ENCODE measurements at regions not wholly inside any gene's neighbourhood (a gene's known extent, or its start where the extent isn't known, plus 50 kb on each side); places are given as distances from the start of the nearest gene placed in this dataset.

GRCh38 chr18:44036501-44036900 is 644.2 kb upstream of the SETBP1 start:
- Histone ChIP-seq H3K27ac (ENCODE audit: low read depth, low read length) (no peak overlapping the region), H3K4me1 (ENCODE audit: control insufficient read depth in 5 of 5, insufficient read depth in 5 of 5, low read length in 5 of 5) (peaks cover 0 to 7% (median 4%) of the 10 kb centered on the region in 5 donors), H3K27me3 (ENCODE audit: control insufficient read depth in 5 of 5, insufficient read depth in 4 of 5, low read length in 5 of 5) (no peaks in the 10 kb centered on the region), H3K36me3 (ENCODE audit: control insufficient read depth in 5 of 5, insufficient read depth in 5 of 5, low read length in 5 of 5) (no peaks in the 10 kb centered on the region), H3K4me3 (ENCODE audit: low read depth in 1 of 5, low read length in 5 of 5) (no peak overlapping the region), H3K9me3 (ENCODE audit: control insufficient read depth in 5 of 5, low read length in 5 of 5) (no peaks in the 10 kb centered on the region), H3K9ac (ENCODE audit: low read length in 5 of 5) (no peak overlapping the region)

- H3K9me3 ChIP-seq (ENCODE audit: control insufficient read depth in 5 of 5, low read length in 5 of 5), result no peaks in the 10 kb centered on the region
- no peaks in the 10 kb centered on the region for H3K27me3 ChIP-seq (ENCODE audit: control insufficient read depth in 5 of 5, insufficient read depth in 4 of 5, low read length in 5 of 5)
- H3K4me1 ChIP-seq (ENCODE audit: control insufficient read depth in 5 of 5, insufficient read depth in 5 of 5, low read length in 5 of 5), result peaks cover 0 to 7% (median 4%) of the 10 kb centered on the region in 5 donors
- no peak overlapping the region for H3K9ac ChIP-seq (ENCODE audit: low read length in 5 of 5)
- no peak overlapping the region for H3K27ac ChIP-seq (ENCODE audit: low read depth, low read length)
- no peaks in the 10 kb centered on the region for H3K36me3 ChIP-seq (ENCODE audit: control insufficient read depth in 5 of 5, insufficient read depth in 5 of 5, low read length in 5 of 5)
- H3K4me3 ChIP-seq (ENCODE audit: low read depth in 1 of 5, low read length in 5 of 5), result no peak overlapping the region
These were observed 641.5 kb upstream of the SETBP1 start for GRCh38 chr18:44039216-44039615.

GRCh38 chr18:44039826-44040225 is 640.9 kb upstream of the SETBP1 start:
- Histone ChIP-seq H3K4me3 (ENCODE audit: low read depth in 1 of 5, low read length in 5 of 5) (no peak overlapping the region), H3K9ac (ENCODE audit: low read length in 5 of 5) (no peak overlapping the region), H3K27ac (ENCODE audit: low read depth, low read length) (no peak overlapping the region), H3K36me3 (ENCODE audit: control insufficient read depth in 5 of 5, insufficient read depth in 5 of 5, low read length in 5 of 5) (no peaks in the 10 kb centered on the region), H3K27me3 (ENCODE audit: control insufficient read depth in 5 of 5, insufficient read depth in 4 of 5, low read length in 5 of 5) (no peaks in the 10 kb centered on the region), H3K4me1 (ENCODE audit: control insufficient read depth in 5 of 5, insufficient read depth in 5 of 5, low read length in 5 of 5) (peaks cover 0 to 7% (median 4%) of the 10 kb centered on the region in 5 donors), H3K9me3 (ENCODE audit: control insufficient read depth in 5 of 5, low read length in 5 of 5) (no peaks in the 10 kb centered on the region)

- Histone ChIP-seq H3K4me1 (ENCODE audit: control insufficient read depth in 5 of 5, insufficient read depth in 5 of 5, low read length in 5 of 5) (no peaks in the 10 kb centered on the region), H3K9ac (ENCODE audit: low read length in 5 of 5) (no peak overlapping the region), H3K9me3 (ENCODE audit: control insufficient read depth in 5 of 5, low read length in 5 of 5) (no peaks in the 10 kb centered on the region), H3K27me3 (ENCODE audit: control insufficient read depth in 5 of 5, insufficient read depth in 4 of 5, low read length in 5 of 5) (no peaks in the 10 kb centered on the region), H3K36me3 (ENCODE audit: control insufficient read depth in 5 of 5, insufficient read depth in 5 of 5, low read length in 5 of 5) (no peaks in the 10 kb centered on the region), H3K4me3 (ENCODE audit: low read depth in 1 of 5, low read length in 5 of 5) (no peak overlapping the region), H3K27ac (ENCODE audit: low read depth, low read length) (no peak overlapping the region)
These were observed 639.1 kb upstream of the SETBP1 start for GRCh38 chr18:44041553-44041952.

DNA sequence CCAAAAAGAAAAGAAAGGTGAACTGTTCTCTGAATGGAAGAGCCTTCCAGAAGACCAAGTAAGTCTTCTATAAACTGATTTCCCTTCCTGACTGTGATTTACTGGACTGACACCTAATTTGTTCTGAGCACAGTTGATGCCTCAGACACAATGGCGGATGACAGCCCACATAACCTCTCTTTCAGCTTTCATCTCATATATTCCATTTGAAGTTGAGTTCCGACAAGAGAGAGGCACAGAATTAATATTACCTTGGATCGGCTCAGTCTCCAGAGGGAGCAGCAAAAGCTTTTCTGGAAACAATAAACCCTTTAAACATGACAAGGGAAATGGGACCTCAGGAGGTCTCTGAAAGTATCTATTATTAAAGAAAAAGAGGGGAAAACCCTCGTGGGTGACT is 638.7 kb upstream of the SETBP1 start:
- H3K4me1 ChIP-seq (ENCODE audit: control insufficient read depth in 5 of 5, insufficient read depth in 5 of 5, low read length in 5 of 5), result no peaks in the 10 kb centered on the region
- no peaks in the 10 kb centered on the region for H3K27me3 ChIP-seq (ENCODE audit: control insufficient read depth in 5 of 5, insufficient read depth in 4 of 5, low read length in 5 of 5)
- no peaks in the 10 kb centered on the region for H3K36me3 ChIP-seq (ENCODE audit: control insufficient read depth in 5 of 5, insufficient read depth in 5 of 5, low read length in 5 of 5)
- no peaks in the 10 kb centered on the region for H3K9me3 ChIP-seq (ENCODE audit: control insufficient read depth in 5 of 5, low read length in 5 of 5)
- no peak overlapping the region for H3K4me3 ChIP-seq (ENCODE audit: low read depth in 1 of 5, low read length in 5 of 5)
- no peak overlapping the region for H3K9ac ChIP-seq (ENCODE audit: low read length in 5 of 5)
- H3K27ac ChIP-seq (ENCODE audit: low read depth, low read length), result no peak overlapping the region

DNA sequence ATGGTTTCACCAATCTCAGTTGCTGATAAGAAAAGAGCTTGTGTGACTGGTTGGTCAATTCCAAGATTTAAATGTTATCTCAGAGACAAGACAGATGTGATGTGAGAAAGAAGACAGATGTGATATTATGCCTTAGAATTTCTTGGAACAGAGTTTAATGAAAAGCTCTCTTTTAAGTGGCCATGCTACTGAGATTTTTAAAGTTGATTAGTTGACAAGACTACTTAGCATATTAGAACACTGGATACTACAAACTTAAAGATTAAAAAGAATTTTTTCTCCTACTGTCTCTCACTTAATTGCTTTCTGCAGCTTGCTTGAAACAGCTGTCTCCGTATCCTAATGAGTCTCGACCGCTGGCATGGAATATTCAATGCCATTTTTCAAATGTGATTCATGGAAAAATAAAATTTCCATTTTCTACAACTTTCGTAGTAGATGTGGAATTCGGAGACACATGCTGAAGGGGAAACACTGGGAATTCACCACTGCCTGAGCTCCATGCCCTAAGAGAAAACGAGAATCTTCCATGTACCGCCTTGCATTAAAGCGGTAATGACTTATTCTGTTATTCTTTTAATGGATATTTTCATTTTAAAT is 634.2 kb upstream of the SETBP1 start:
- no peak overlapping the region for H3K4me3 ChIP-seq (ENCODE audit: low read depth in 1 of 5, low read length in 5 of 5)
- H3K27ac ChIP-seq (ENCODE audit: low read depth, low read length), result no peak overlapping the region
- no peaks in the 10 kb centered on the region for H3K27me3 ChIP-seq (ENCODE audit: control insufficient read depth in 5 of 5, insufficient read depth in 4 of 5, low read length in 5 of 5)
- no peaks in the 10 kb centered on the region for H3K4me1 ChIP-seq (ENCODE audit: control insufficient read depth in 5 of 5, insufficient read depth in 5 of 5, low read length in 5 of 5)
- H3K9ac ChIP-seq (ENCODE audit: low read length in 5 of 5), result no peak overlapping the region
- no peaks in the 10 kb centered on the region for H3K9me3 ChIP-seq (ENCODE audit: control insufficient read depth in 5 of 5, low read length in 5 of 5)
- no peaks in the 10 kb centered on the region for H3K36me3 ChIP-seq (ENCODE audit: control insufficient read depth in 5 of 5, insufficient read depth in 5 of 5, low read length in 5 of 5)

DNA sequence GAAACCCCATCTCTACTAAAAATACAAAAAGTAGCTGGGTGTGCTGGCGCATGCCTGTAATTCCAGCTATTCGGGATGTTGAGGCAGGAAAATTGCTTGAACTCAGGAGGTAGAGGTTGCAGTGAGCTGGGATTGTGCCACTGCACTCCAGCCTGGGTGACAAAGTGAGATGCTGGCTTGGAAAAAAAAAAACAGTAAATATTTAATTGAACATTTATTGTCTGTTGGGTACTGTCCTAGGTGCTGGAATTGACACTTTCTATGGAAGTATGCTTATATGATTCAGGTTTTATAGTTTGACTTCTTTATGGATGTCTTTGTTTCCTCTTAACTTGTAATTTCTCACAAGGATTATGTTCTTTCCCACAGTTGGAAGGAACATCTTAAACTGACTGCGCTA is 633.1 kb upstream of the SETBP1 start:
- Histone ChIP-seq H3K27me3 (ENCODE audit: control insufficient read depth in 5 of 5, insufficient read depth in 4 of 5, low read length in 5 of 5) (no peaks in the 10 kb centered on the region), H3K27ac (ENCODE audit: low read depth, low read length) (no peak overlapping the region), H3K36me3 (ENCODE audit: control insufficient read depth in 5 of 5, insufficient read depth in 5 of 5, low read length in 5 of 5) (no peaks in the 10 kb centered on the region)

GRCh38 chr18:44048435-44048834 is 632.3 kb upstream of the SETBP1 start:
- Histone ChIP-seq H3K9me3 (ENCODE audit: control insufficient read depth in 5 of 5, low read length in 5 of 5) (no peaks in the 10 kb centered on the region), H3K4me1 (ENCODE audit: control insufficient read depth in 5 of 5, insufficient read depth in 5 of 5, low read length in 5 of 5) (no peaks in the 10 kb centered on the region), H3K9ac (ENCODE audit: low read length in 5 of 5) (no peak overlapping the region), H3K27ac (ENCODE audit: low read depth, low read length) (no peak overlapping the region), H3K4me3 (ENCODE audit: low read depth in 1 of 5, low read length in 5 of 5) (no peak overlapping the region), H3K36me3 (ENCODE audit: control insufficient read depth in 5 of 5, insufficient read depth in 5 of 5, low read length in 5 of 5) (no peaks in the 10 kb centered on the region), H3K27me3 (ENCODE audit: control insufficient read depth in 5 of 5, insufficient read depth in 4 of 5, low read length in 5 of 5) (no peaks in the 10 kb centered on the region)

More for the DNA sequence above, 633.1 kb upstream of the SETBP1 start:
- Histone ChIP-seq H3K4me3 (ENCODE audit: low read depth in 1 of 5, low read length in 5 of 5) (no peak overlapping the region), H3K9ac (ENCODE audit: low read length in 5 of 5) (no peak overlapping the region), H3K9me3 (ENCODE audit: control insufficient read depth in 5 of 5, low read length in 5 of 5) (no peaks in the 10 kb centered on the region), H3K4me1 (ENCODE audit: control insufficient read depth in 5 of 5, insufficient read depth in 5 of 5, low read length in 5 of 5) (no peaks in the 10 kb centered on the region)

- H3K36me3 ChIP-seq (ENCODE audit: control insufficient read depth in 5 of 5, insufficient read depth in 5 of 5, low read length in 5 of 5), result no peaks in the 10 kb centered on the region
- H3K9ac ChIP-seq (ENCODE audit: low read length in 5 of 5), result no peak overlapping the region
- H3K27ac ChIP-seq (ENCODE audit: low read depth, low read length), result no peak overlapping the region
- no peaks in the 10 kb centered on the region for H3K4me1 ChIP-seq (ENCODE audit: control insufficient read depth in 5 of 5, insufficient read depth in 5 of 5, low read length in 5 of 5)
- H3K4me3 ChIP-seq (ENCODE audit: low read depth in 1 of 5, low read length in 5 of 5), result no peak overlapping the region
- H3K9me3 ChIP-seq (ENCODE audit: control insufficient read depth in 5 of 5, low read length in 5 of 5), result no peaks in the 10 kb centered on the region
- no peaks in the 10 kb centered on the region for H3K27me3 ChIP-seq (ENCODE audit: control insufficient read depth in 5 of 5, insufficient read depth in 4 of 5, low read length in 5 of 5)
These were observed 631.8 kb upstream of the SETBP1 start for GRCh38 chr18:44048846-44049245.

GRCh38 chr18:44051026-44051425 is 629.7 kb upstream of the SETBP1 start:
- H3K9me3 ChIP-seq (ENCODE audit: control insufficient read depth in 5 of 5, low read length in 5 of 5), result no peaks in the 10 kb centered on the region
- no peak overlapping the region for H3K27ac ChIP-seq (ENCODE audit: low read depth, low read length)
- no peaks in the 10 kb centered on the region for H3K36me3 ChIP-seq (ENCODE audit: control insufficient read depth in 5 of 5, insufficient read depth in 5 of 5, low read length in 5 of 5)
- H3K4me1 ChIP-seq (ENCODE audit: control insufficient read depth in 5 of 5, insufficient read depth in 5 of 5, low read length in 5 of 5), result no peaks in the 10 kb centered on the region
- no peak overlapping the region for H3K9ac ChIP-seq (ENCODE audit: low read length in 5 of 5)
- H3K27me3 ChIP-seq (ENCODE audit: control insufficient read depth in 5 of 5, insufficient read depth in 4 of 5, low read length in 5 of 5), result no peaks in the 10 kb centered on the region
- H3K4me3 ChIP-seq (ENCODE audit: low read depth in 1 of 5, low read length in 5 of 5), result no peak overlapping the region

DNA sequence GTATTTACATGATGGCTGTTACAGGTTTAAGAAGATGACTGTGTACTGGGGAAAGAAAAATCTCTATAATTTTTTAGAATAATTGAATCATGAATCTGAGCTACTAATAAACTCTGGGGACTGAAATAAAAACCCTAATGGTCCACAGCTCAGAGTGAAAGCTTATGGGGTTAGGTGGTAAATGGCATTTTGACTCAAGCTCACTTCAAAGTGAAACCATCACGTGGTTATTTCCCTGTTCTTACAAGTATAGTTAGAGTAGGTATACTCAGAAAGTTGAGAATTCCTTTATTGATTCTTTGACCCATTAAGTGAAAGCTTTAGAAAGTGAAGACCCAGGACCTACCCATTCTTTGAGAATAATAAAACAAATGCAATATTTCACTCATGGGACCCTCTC is 626.2 kb upstream of the SETBP1 start:
- Histone ChIP-seq H3K27me3 (ENCODE audit: control insufficient read depth in 5 of 5, insufficient read depth in 4 of 5, low read length in 5 of 5) (no peaks in the 10 kb centered on the region), H3K9me3 (ENCODE audit: control insufficient read depth in 5 of 5, low read length in 5 of 5) (no peaks in the 10 kb centered on the region), H3K4me1 (ENCODE audit: control insufficient read depth in 5 of 5, insufficient read depth in 5 of 5, low read length in 5 of 5) (no peaks in the 10 kb centered on the region), H3K9ac (ENCODE audit: low read length in 5 of 5) (no peak overlapping the region), H3K36me3 (ENCODE audit: control insufficient read depth in 5 of 5, insufficient read depth in 5 of 5, low read length in 5 of 5) (no peaks in the 10 kb centered on the region), H3K4me3 (ENCODE audit: low read depth in 1 of 5, low read length in 5 of 5) (no peak overlapping the region), H3K27ac (ENCODE audit: low read depth, low read length) (no peak overlapping the region)

All from subcutaneous abdominal adipose tissue (tissue), 5 donors.